BE2C (cell line): ENCODE measurements at regions not wholly inside any gene's neighbourhood (a gene's known extent, or its start where the extent isn't known, plus 50 kb on each side); places are given as distances from the start of the nearest gene placed in this dataset.

Experiments used
- DNase-seq: peaks from one replicate; pipeline ENCODE4 v3.0.0-alpha.2; 2020
- H3K27me3 ChIP-seq: fragments of 250-450 bp; sonication (Bioruptor Pico); 2 replicates; pipeline ENCODE4 v1.5.1; 2020; ENCODE audit warnings: mild to moderate bottlenecking
- H3K36me3 ChIP-seq: fragments of 250-450 bp; sonication (Bioruptor Pico); 2 replicates; pipeline ENCODE4 v1.5.1; 2020; ENCODE audit warnings: mild to moderate bottlenecking
- H3K4me1 ChIP-seq: fragments of 250-450 bp; sonication (Bioruptor Pico); 2 replicates; pipeline ENCODE4 v1.5.1; 2020
- H3K4me3 ChIP-seq: 2 replicates; pipeline ENCODE4 v1.5.1; 2011; ENCODE audit warnings: low read depth, low read length
- H3K9me3 ChIP-seq: fragments of 250-450 bp; sonication (Bioruptor Pico); 2 replicates; pipeline ENCODE4 v1.5.1; 2020
- CTCF ChIP-seq: IDR thresholded peaks from 2 replicates; pipeline ENCODE4 v1.5.1; 2012; ENCODE audit warnings: mild to moderate bottlenecking, low read depth, low read length

- no peaks in the 10 kb centered on the region for H3K9me3 ChIP-seq
- no peaks in the 10 kb centered on the region for H3K27me3 ChIP-seq
- no peak overlapping the region for H3K4me3 ChIP-seq
- H3K4me1 ChIP-seq = peaks cover 21% of the 10 kb centered on the region
- H3K36me3 ChIP-seq = no peaks in the 10 kb centered on the region; the same call in 1 of the 2 replicates
- no peak for DNase-seq
- TF ChIP-seq CTCF = no peak
Measured at GRCh38 chr5:175803254-175803653, 68.1 kb upstream of the CPLX2 start.

GRCh38 chr5:175803736-175804454 lies 67.5 kb upstream of the CPLX2 start:
- H3K36me3 ChIP-seq = no peaks in the 10 kb centered on the region; the same call in 1 of the 2 replicates
- no peaks in the 10 kb centered on the region for H3K9me3 ChIP-seq
- no peak for TF ChIP-seq CTCF
- no peaks in the 10 kb centered on the region for H3K27me3 ChIP-seq
- H3K4me1 ChIP-seq = peaks cover 15% of the 10 kb centered on the region
- no peak overlapping the region for H3K4me3 ChIP-seq
- no peak for DNase-seq

- Histone ChIP-seq H3K36me3 (no peaks in the 10 kb centered on the region; the same call in 1 of the 2 replicates), H3K4me3 (no peak overlapping the region), H3K9me3 (no peaks in the 10 kb centered on the region), H3K27me3 (no peaks in the 10 kb centered on the region), H3K4me1 (peaks cover 16% of the 10 kb centered on the region)
- no peak for TF ChIP-seq CTCF
- no peak for DNase-seq
Measured at GRCh38 chr5:175805256-175806011, 65.9 kb upstream of the CPLX2 start.

- no peak for DNase-seq
Measured at GRCh38 chr5:175808711-175809110, 62.7 kb upstream of the CPLX2 start.

GRCh38 chr5:175809531-175810121 lies 61.8 kb upstream of the CPLX2 start:
- Histone ChIP-seq H3K9me3 (no peaks in the 10 kb centered on the region), H3K27me3 (no peaks in the 10 kb centered on the region), H3K4me3 (no peak overlapping the region), H3K36me3 (no peaks in the 10 kb centered on the region; the same call in 1 of the 2 replicates), H3K4me1 (peaks cover 18% of the 10 kb centered on the region)
- TF ChIP-seq CTCF = no peak
- DNase-seq = peak; percentile 31

More at GRCh38 chr5:175808711-175809110, 62.7 kb upstream of the CPLX2 start:
- Histone ChIP-seq H3K9me3 (no peaks in the 10 kb centered on the region), H3K4me3 (no peak overlapping the region), H3K36me3 (no peaks in the 10 kb centered on the region; the same call in 1 of the 2 replicates), H3K27me3 (no peaks in the 10 kb centered on the region), H3K4me1 (peaks cover 10% of the 10 kb centered on the region)
- TF ChIP-seq CTCF = no peak

- Histone ChIP-seq H3K4me3 (no peak overlapping the region), H3K36me3 (peaks cover under 1% of the 10 kb centered on the region), H3K9me3 (no peaks in the 10 kb centered on the region), H3K4me1 (peaks cover 23% of the 10 kb centered on the region), H3K27me3 (no peaks in the 10 kb centered on the region)
- DNase-seq = no peak
- no peak for TF ChIP-seq CTCF
Measured at GRCh38 chr5:175810457-175810856, 60.9 kb upstream of the CPLX2 start.
